HG03457 (cell line): ENCODE measurements at regions not wholly inside any gene's neighbourhood (a gene's known extent, or its start where the extent isn't known, plus 50 kb on each side); places are given as distances from the start of the nearest gene placed in this dataset.

Source experiments
- ATAC-seq: cut with Tn5 transposase; IDR thresholded peaks from one replicate; pipeline ENCODE4 v1.9.1; 2021; ENCODE audit warnings: moderate number of reproducible peaks; ENCODE audit not compliant: unreplicated experiment

DNA sequence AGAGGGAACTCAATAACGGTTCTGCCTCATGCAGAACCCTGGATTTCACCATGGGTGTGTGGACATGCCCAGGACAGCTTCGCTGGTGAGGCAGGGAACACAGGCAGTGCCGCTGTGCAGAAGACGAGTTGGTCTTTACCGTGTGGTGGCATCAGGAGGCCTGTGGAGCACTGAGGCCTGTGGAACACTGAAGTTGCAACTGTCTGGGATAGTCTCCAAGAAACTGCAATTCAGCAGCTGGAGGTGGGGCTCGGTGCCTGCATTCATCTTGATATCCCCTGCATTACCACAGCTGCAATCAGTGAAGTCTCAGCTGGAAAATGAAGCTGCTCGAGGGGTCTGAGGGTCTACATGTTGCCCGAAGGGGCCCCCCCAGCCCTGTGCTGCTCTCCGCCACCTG, 202.4 kb upstream of the CDH4 start:
- ATAC-seq, result no peak

DNA sequence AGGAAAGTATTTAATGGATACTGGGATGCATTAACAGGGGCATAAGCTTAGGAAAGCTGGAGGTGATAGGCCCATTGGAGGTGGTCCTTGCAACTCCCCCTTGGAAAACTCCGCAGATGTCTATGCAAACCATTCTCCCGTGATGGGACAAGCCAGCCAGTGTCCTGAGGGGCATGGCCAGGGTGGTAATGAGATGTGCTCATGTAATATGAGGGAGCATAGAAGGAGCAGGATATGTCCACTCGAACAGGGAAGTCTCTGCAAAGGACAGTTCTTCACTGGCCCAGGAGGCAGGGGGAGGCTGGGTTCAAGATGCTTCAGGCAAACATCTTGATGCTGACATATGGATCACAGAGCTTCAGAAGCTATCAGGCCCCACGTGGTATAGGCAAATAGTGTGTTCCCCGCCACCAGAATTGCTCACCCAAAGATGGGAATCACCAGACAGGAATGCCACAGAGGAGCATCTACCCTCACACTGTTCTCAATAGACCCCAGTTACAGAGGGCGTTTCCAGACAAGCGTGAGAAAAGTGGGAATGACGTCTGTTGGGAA, 201.6 kb upstream of the CDH4 start:
- ATAC-seq, result no peak

DNA sequence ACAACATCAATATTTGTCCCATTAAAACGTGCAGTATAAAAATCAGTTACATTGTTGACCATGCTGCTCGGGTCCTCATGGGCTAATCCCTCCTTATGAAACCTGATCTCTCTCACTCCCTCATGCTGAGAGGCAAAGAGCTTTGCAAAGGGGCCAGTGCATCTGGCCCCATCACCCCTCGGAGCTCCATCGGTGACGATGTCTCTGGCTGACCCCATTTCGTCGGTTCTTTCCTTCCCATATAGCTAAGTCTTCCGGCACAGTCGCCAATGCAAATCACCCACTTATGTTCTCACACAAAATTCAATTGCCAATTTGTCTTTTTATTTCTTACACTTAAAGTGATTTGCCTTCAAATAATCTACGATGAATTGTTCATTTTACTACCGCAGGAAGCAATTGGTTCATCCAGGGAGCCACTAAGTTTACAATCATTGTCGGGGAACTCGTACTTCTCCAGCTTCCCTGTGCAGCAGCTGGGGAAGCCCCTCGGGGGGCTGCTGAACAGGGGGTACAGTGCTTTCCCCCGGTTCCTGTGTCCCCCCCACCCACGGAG, 199.8 kb upstream of the CDH4 start:
- ATAC-seq, result no peak

DNA sequence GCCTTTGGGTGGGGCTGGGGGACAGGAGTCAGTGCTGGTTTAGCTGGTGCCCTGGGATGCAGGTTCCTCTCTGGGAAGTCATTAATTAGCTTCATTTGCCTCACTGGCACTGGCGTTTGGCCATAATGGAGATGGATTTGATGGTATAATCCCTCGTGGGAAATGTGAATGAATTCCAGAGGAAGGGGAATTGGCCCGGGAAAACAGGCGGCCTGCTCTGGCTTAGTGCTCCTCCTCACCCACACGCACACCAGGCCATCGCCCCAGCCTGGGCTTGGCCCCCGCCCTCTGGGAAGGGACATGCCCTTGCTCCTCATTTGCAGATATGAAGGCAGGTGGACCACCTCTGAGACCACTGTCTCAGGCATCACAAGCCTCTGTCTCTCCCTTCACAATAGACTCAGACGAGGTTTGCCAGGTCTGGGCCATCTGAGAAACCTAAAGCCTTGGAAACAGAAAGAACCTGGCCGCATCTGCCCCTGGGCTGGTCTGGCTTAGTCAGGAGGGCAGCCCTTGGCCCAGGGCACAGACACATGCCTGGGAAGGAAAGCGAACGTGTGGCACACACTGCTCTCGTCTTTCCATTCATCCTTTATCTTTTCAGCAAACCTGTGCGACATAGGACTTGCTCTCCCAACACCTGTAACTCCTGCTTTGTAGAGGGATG, 199.2 kb upstream of the CDH4 start:
- ATAC-seq, result no peak

DNA sequence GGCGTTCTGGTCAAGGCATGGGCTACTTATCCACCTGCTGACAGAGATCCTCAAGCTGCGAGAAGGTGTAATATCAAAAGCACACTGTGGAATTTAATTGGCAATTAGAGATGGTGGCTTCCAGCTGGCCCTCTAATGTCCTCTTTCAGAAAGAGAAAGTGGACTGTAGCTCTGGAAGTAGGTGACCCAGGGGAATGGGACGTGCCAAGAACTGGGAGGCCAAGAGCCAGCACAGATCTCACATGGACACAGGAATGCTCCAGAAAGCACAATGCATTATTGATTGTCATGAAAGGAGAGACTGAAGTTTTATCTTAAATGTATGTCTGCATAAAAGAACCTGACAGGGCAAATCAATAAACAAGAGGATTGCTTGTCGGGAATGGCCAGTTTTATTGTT, 198.6 kb upstream of the CDH4 start:
- no peak for ATAC-seq

DNA sequence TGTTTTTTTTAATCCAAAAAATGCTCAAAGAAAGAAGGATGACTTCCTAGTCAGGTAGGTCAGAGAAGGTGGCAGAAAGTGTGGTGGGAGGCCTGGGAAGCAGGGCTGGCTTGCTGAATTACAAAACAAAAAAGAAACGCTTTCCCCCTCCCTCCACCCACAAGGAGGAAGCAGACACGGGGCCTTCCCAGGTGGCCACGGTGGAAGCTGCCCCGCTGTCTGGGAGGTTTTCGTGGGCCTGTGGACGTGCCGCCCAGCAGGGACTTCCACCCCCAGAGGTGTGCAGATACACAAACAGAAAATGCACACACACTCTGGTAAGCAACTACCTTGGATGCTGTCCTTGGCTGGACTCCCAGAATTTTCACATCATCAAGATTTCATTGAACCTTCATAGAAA, 198.2 kb upstream of the CDH4 start:
- ATAC-seq, result no peak

DNA sequence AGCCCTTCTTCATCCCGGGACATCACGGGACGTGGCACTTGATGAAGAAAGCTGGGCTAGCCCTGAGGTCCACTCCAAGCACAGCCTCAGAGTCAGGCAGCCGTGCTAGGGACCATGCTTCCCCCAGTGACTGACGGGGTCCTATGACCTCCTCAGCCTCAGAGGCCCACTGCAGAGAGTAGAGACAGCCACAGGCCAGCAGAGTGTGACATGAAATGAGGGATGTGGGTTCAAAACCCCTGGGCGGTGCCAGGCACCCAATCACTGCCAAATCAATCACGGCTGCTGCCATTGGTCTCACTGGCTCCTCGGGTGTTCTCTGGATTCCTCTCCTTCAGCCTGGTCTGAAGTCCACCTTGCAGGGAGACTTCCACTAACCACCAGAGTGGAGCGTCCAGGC, 197.7 kb upstream of the CDH4 start:
- ATAC-seq, result no peak

DNA sequence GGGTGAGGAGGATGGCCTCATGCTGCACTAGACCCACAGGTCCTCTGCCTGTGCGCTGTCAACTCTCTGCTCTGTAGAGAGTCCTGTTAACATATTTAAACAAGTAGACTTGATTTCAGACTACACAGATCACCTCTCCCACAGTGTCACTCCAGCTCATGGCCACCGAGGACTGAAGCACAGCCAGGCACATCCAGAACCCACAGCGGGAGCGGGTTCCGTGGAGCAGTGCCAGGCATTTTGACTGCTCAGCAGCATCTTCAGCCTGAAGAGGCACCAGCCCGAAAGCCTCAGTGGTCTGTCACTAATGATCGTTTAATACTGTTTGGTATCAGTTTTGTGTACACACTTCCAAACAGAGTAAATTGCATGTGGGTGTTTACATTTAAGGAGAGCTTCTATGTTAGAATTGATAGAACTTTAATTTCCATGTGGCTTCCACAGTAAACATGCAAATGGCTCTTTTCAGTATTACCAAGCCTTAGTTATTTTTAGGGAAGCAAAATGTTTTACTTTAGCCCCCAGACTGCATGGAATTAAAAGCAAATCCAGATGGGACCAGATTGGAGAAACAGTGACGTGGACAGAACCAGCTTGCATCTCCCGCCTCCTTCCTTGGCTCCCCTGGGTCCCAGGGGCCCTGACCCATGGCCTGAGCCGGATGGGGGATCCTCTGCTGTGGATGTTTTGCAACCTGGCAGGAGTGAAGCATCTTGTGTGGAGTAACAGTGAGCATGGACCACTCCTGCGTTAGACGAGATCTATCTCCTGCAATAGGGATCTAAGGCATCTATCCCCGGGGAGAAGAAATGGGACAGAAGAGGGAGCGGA, 196.7 kb upstream of the CDH4 start:
- no peak for ATAC-seq

DNA sequence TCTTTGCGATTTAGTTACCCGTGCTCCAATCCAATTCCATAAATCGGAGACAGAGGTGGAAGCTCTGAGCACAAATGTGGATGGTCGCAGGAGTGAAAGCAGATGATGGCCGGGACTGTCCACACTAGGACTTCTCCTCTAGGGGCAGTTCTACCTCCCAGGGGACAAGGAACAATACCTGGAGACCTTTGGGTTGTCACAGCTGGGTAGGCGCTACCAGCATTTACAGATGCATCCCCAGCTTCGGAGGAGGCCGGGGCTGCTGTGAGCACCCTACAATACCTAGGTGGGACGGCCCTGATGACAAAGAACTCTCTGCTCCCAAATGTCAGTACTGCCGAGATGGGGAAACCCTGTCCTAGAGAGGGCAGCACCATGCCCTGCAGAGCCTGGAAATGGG, 195.9 kb upstream of the CDH4 start:
- no peak for ATAC-seq

DNA sequence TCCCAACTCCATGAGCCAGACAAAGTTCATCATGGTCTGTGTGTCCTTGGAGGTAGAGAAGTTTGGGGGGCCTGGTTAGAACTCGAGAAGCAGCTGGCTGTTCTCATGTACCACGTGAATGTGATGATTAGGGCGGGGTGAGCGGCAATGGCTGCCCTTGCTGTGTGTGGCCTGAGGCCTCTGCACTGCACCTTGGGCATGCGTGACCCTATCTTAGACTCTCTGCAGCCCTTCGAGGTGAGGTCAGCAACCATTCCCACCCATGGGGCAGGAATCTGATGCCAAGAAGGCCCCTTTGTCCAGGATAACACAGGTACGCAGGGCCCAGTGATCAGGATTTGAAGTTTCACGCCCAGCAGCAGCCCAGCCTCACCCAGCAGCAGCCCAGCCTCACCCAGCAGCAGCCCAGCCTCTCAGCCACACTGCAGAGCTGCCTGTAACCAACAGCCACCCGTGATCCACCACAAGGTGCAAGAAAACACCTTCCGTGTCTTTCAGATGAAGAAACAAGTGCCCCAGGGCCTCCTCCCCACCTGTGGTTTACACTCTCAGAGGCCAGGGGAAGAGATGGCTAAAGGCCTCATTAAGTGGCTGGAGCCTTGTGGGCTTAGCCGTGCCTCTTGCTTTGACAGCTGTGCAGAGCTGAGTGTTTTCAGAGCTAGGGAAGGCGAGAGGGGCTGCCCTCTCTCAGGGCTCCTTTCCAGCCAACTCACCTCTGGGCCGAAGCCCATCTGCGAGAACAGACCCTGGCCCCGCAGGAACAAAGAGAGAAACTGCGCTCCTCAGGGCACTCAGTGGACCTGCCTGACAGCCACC, 195.2 kb upstream of the CDH4 start:
- ATAC-seq, result no peak

DNA sequence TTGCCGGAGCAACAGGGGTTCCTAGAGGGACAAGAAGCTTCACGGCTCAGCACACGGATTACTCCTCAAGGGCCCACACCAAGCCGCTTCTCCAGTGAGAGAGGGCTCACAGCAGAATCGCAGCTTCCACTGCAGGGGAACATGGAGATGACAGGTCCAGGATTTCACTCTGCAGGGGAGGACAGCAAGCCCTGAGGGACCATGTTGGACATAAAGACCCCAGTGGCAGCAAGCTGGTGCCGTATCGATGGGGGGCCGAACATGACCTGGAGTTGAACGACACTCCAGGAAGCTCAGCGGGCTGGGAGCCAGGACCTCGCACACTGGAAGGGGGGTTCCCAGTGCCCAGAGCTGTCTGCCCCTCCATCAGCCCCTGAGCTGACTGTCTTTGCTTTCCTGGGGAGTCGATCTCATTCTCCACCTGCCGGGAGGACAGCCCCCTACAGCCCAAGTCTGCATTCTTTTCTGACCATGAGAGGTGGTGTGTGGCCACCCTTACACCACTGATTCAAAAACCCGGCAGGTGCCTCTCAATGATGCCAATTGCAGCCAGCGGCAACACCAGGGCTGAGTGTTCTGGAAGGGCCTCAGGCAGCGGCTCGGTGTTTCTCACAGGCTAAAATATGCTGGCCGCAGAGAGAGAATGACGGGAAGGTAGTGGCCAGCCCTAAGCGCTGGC, 194.5 kb upstream of the CDH4 start:
- no peak for ATAC-seq

DNA sequence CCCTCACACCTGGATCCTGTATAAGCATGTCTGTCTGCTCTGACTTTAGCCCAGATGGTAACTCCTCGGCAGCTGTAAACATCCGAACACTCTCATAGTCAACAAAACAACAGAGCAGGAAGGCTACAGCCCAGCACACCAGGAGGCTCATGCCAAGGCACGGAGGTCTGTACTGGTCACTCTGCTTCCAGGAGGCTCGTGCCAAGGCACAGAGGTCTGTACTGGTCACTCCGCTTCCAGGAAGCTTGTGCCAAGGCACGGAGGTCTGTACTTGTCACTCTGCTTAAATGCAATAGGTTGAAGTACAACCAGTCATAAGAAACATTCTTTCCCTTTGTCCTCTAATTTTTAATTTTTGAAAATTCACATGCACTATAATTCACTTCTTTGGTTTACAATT, 190.1 kb upstream of the CDH4 start:
- no peak for ATAC-seq

DNA sequence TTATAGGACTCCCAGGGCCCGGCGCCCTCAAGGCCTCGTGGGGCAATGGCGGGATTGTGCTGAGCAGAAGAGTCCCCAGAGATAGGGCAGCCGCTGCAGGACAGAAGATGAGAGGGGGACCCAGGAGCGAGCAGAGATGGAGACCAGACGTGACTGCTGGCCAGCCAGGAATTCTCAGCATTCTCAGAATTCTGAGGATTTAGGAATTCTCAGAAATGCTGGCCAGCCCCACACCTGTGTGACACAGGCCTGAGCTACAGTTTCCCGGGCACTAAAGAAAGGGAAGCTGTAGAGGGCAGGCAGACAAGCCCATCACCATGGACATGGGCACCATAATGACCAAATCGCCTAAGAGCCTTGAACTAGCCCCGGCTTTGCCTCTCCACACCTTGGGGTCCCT, 186.2 kb upstream of the CDH4 start:
- no peak for ATAC-seq

DNA sequence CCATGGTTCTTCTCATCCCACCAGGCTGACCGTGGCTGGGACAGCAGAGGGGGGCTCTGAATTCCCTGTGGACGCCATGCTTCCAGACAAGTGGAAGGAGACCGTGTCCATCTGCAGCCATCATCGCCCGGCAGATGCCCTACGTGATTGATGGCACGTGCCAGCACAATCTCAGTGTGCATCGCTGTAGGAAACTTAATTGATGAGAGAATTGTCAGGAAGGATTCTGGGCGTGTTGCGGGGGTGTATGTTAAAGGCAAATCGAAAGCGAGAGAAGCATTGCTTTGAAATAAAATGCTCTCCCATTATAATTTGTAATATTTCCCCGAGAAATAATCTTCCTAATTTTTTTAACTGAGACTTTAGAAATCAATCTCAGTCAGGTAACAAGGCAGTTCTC, 185.5 kb upstream of the CDH4 start:
- ATAC-seq, result no peak

DNA sequence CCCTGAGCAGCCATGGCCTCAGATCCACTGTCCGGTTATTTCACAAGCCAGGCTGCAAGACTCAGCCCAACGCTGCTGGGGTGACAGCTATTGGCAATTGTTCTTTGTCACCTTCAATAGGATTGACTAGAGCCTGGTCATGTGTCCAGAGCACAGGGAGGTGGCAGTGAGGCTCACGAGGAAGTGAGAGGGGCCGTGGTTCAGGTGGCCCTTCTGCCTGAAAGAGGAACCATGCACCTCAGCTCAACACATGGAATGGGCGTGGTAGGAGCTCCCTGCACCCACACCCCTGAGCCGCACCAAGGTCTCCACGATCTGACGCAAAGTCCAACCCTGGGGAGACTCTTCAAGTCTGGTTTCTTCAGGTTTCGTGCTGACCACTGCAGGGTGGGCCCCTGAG, 184.8 kb upstream of the CDH4 start:
- ATAC-seq, result no peak

DNA sequence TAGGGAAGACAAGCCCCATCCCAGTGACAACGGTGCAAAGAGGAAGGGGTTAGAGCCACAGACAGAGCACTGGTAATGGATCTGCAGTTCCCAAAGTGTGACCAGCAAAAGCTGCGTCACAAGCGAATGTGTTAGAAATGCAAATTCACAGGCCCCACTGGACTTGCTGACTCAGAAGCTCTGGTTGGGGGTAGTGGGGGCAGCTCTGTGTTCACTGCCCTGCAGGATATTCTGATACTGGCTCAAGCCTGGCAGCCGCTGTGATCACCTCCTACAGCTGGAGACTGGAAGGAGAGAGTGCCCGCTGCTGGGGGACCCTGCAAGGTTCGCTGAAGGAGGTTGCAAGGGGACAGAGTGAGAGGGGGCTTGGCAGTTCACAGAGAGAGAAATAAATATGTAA, 179.7 kb upstream of the CDH4 start:
- ATAC-seq, result no peak

DNA sequence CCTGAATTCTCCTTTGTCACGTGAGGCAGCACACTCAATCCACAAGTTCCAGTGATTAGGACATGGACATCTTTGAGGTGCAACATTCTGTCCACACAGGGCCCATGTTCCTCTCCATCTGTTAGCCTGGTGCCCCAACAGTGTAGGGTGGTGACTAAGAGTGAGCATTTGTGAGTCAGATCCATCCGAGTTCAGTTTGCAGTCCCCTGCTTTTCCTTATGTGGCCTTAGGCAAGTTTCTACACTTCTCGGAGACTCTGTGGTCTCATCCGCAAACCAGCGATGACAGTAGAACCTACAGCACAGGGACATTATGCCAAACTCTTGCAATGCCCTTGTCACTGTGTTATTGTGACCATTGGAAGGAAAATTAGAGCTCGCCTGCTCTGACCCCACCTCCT, 178.7 kb upstream of the CDH4 start:
- no peak for ATAC-seq

DNA sequence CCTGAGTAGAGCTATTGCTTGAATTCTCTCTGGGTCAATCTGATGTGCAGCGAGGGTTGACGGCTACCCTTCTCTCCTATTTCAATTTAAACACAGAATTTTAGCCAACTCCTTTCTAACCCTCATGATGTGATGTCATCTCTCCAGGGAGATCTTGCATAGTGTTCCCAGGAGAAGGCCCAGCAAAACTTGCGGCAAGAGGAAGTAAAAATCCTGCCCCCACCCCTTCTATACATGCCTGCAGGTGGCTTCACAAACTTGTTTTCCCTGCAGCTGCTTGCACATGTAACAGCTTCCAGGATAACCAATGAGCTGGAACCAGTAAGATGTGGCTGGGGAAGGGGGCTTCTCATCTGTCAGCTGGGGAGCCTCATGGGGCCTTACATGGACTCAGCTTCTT, 169.3 kb upstream of the CDH4 start:
- no peak for ATAC-seq

DNA sequence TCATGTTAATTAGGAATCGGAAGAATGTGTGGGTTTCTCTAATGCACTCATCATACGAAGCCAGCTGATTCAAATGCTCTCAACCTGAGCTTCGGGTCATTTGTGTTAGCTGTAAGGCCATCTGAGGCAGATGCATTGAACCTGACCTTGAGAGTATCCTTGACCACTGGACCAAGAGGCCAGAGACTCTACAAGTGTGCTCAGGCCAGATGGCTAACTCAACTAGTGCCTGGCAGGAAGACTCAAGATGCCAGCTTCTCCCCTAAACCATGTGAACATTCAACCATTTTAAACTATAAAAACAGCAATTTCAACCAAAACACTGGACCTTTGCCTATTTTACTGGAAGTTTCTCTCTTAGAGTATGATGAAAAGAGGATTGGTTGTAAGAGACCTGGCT, 168.6 kb upstream of the CDH4 start:
- ATAC-seq, result no peak

DNA sequence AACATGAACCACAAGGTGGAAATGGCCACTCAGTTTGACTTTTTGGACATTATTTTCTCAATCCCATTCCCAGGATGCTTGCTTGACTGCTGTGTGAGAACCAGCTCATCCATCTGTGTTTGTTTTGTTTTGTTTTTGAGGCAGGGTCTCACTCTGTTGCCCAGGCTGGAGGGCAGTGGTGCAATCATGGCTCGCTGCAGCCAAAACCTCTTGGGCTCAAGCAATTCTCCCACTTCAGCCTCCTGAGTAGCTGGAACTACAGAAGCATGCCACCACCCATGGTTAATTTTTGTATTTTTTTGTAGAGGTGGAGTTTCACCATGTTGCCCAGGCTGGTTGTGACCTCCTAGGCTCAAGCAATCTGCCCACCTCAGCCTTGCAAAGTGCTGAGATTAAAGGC, 166.0 kb upstream of the CDH4 start:
- ATAC-seq, result no peak

DNA sequence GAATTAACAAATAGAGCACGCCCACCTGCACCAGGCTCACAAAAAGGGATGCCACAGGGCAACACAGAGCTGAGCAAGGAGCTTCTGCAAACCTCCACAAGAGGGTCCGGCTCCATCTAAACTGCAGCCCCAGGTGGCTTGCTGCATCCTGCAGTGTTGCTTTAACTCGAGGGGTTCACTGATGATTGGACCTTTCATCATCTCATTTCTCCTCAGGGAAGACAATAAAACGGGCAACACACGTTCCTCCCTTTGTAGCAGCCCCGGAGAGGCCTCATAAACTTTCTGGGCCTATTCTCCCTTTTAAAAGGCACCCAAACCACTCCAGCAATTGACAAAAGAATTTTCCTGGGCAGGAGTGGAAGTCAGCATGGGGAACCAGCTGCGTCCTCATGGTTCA, 161.5 kb upstream of the CDH4 start:
- no peak for ATAC-seq
